Body of pancreas (tissue), 4 donors: ENCODE measurements at regions not wholly inside any gene's neighbourhood (a gene's known extent, or its start where the extent isn't known, plus 50 kb on each side); places are given as distances from the start of the nearest gene placed in this dataset.

Experiments used
- ATAC-seq: fragments of 150-250 bp; one replicate; pipeline ENCODE4 v1.9.1; 2016
- DNase-seq, 4 donors: peaks; one replicate each; pipeline ENCODE4 v3.0.0-alpha.2; 2019
- H3K27ac ChIP-seq, 4 donors: fragments of 200-600 bp; sonication (generic); 1 replicate in 3 of 4; 2 replicates in 1 of 4; pipeline versions ENCODE4 v1.5.1 to v1.6.1; 2016 to 2019; ENCODE audit warnings: mild to moderate bottlenecking in 1 of 4, mixed read lengths in 1 of 4, moderate library complexity in 1 of 4
- H3K27me3 ChIP-seq, 2 donors: fragments of 200-600 bp; sonication (generic); one replicate each; pipeline ENCODE4 v1.6.0; 2016; ENCODE audit warnings: mild to moderate bottlenecking in 1 of 2
- H3K36me3 ChIP-seq, 2 donors: fragments of 200-600 bp; sonication (generic); replicated peaks in 1 of 2; 2 replicates each; pipeline ENCODE4 v1.5.1; 2016; ENCODE audit warnings: low read depth in 2 of 2; ENCODE audit not compliant: insufficient read depth in 1 of 2
- H3K4me1 ChIP-seq: fragments of 200-600 bp; sonication (generic); one replicate; pipeline ENCODE4 v1.6.0; 2016
- H3K4me3 ChIP-seq, 2 donors: fragments of 200-600 bp; sonication (generic); 1 replicate in 1 of 2; 2 replicates in 1 of 2; pipeline ENCODE4 v1.5.1; 2016 to 2019
- H3K9me3 ChIP-seq, 3 donors: fragments of 200-600 bp; sonication (generic); 1 replicate in 2 of 3; 2 replicates in 1 of 3; pipeline ENCODE4 v1.5.1; 2016
- CTCF ChIP-seq, 7 experiments: fragments of 450-650 bp in 4 of 7; fragments of 200-600 bp in 3 of 7; sonication (generic) in 3 of 7; IDR thresholded peaks; one replicate each; pipeline ENCODE4 v1.5.1; 2016 to 2019; ENCODE audit warnings: antibody characterized with exemption in 7 of 7
- POLR2A ChIP-seq, 3 donors: fragments of 450-650 bp; IDR thresholded peaks; one replicate each; pipeline ENCODE4 v1.6.1; 2016; ENCODE audit warnings: antibody characterized with exemption in 3 of 3, mild to moderate bottlenecking in 2 of 3
- WGBS, 2 donors: methylation state at CpG; one replicate each; pipeline ENCODE4 v1.1.5; 2017; 5-methylcytosine and 5-hydroxymethylcytosine counted together
- intact Hi-C: fragments of 100-400 bp; cut with DNase I; formaldehyde crosslinking; loops from one replicate; pipeline ENCODE4 v1.15.1; 2023

DNA sequence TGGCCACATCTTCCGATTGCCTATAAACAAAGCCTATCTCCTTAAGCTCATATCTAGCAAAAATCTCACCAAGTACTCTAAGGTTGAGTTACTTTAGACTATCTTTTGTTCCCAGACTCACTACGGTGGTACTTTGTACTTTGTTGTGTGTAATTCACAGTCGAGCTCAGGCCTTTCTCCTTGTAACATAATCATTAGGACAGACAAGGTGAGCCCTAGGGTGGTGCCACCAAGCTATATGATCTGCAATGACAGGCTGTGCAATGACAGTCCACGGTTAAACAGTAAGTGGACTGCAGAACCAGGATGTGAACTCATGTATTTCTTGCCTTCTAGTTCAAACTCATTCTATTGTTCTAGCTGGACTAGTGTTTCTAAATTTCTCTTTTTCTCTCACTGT is 132.2 kb downstream of the UBE2U start:
- no peaks in the 10 kb centered on the region for H3K36me3 ChIP-seq
- H3K4me1 ChIP-seq = no peaks in the 10 kb centered on the region
- no peak overlapping the region for H3K4me3 ChIP-seq
- WGBS, 2 donors = 71 to 90% methylated on average over 4 of the region's 4 CpGs
- intact Hi-C loops = no loop called here
- ATAC-seq (no peak), DNase-seq (no peak)
- H3K9me3 ChIP-seq = no peaks in the 10 kb centered on the region
- H3K27ac ChIP-seq = no peak overlapping the region
- TF ChIP-seq CTCF (IDR thresholded peaks at IDR 0.05) (no peak), POLR2A (IDR thresholded peaks at IDR 0.05) (no peak)
- H3K27me3 ChIP-seq = no peaks in the 10 kb centered on the region

- DNase-seq = no peak
- no peak for ATAC-seq
- Histone ChIP-seq H3K9me3 (no peaks in the 10 kb centered on the region), H3K4me1 (no peaks in the 10 kb centered on the region), H3K4me3 (no peak overlapping the region), H3K36me3 (no peaks in the 10 kb centered on the region), H3K27ac (no peak overlapping the region), H3K27me3 (no peaks in the 10 kb centered on the region)
- 75 to 80% methylated on average over 4 of the region's 4 CpGs for WGBS, 2 donors
- no peak for TF ChIP-seq CTCF (IDR thresholded peaks at IDR 0.05)
- TF ChIP-seq POLR2A (IDR thresholded peaks at IDR 0.05) = no peak
- intact Hi-C loops = no loop called here
These were observed 132.5 kb upstream of the CACHD1 start for GRCh38 chr1:64337475-64337874.

DNA sequence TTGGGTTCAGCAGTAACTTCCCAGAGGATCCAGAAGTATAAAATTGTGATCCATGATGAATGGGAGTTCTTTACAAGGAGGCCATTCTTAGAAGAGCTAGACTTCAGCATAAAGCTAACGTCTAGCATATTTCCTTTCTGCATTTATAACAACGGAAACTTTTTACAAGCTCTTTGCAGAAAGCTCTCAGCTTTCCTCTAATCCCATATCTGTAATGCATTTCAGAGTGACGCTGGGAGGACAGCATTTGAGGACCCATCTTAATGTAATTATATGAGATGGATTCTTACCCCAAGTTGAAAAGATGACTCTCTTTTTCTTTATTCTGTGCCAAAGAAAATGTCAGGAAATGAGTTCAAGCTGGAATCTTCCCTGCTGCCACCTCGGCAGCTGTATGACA is 132.0 kb upstream of the CACHD1 start:
- Histone ChIP-seq H3K4me1 (no peaks in the 10 kb centered on the region), H3K4me3 (no peak overlapping the region), H3K27ac (no peak overlapping the region), H3K9me3 (no peaks in the 10 kb centered on the region), H3K36me3 (no peaks in the 10 kb centered on the region), H3K27me3 (no peaks in the 10 kb centered on the region)
- DNase-seq (no peak), ATAC-seq (no peak)
- intact Hi-C loops = no loop called here
- 62 to 67% methylated on average over 4 of the region's 4 CpGs for WGBS, 2 donors
- TF ChIP-seq POLR2A (IDR thresholded peaks at IDR 0.05) = no peak
- no peak for TF ChIP-seq CTCF (IDR thresholded peaks at IDR 0.05)

DNA sequence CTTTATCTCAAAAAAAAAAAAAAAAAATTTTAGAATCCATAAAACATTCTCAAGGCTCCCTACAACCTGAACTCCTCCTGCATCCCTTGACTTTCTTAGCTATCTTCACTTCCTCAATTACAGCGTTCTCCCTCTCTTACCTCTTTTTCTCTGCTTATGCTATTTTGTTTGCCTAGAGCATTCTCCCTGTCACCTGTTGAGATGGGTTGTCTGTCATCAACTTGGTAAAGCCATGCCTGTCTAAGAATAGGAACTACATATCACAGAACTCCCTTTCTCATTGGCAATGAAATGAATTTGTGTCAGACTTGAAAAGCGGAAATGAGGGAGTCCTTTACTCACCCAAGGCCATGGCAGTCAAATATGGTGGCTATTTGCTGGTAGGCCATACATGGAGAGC is 129.6 kb upstream of the CACHD1 start:
- Histone ChIP-seq H3K4me3 (no peak overlapping the region), H3K9me3 (no peaks in the 10 kb centered on the region), H3K27ac (no peak overlapping the region), H3K27me3 (no peaks in the 10 kb centered on the region), H3K36me3 (no peaks in the 10 kb centered on the region), H3K4me1 (no peaks in the 10 kb centered on the region)
- intact Hi-C loops = no loop called here
- no peak for ATAC-seq
- WGBS, 2 donors = 76 to 87% methylated on average over 2 of the region's 2 CpGs
- no peak for DNase-seq
- no peak for TF ChIP-seq POLR2A (IDR thresholded peaks at IDR 0.05)

- DNase-seq (no peak), ATAC-seq (no peak)
- Histone ChIP-seq H3K9me3 (no peaks in the 10 kb centered on the region), H3K36me3 (no peaks in the 10 kb centered on the region), H3K4me3 (no peak overlapping the region), H3K27ac (no peak overlapping the region), H3K4me1 (no peaks in the 10 kb centered on the region), H3K27me3 (no peaks in the 10 kb centered on the region)
- WGBS, 2 donors = 76 to 81% methylated on average over 6 of the region's 6 CpGs
- intact Hi-C loops = no loop called here
- TF ChIP-seq POLR2A (IDR thresholded peaks at IDR 0.05) = no peak
- TF ChIP-seq CTCF (IDR thresholded peaks at IDR 0.05) = no peak
These were observed 126.7 kb upstream of the CACHD1 start for GRCh38 chr1:64343105-64343822.
